HL-60 (cell line): ENCODE measurements at regions not wholly inside any gene's neighbourhood (a gene's known extent, or its start where the extent isn't known, plus 50 kb on each side); places are given as distances from the start of the nearest gene placed in this dataset.
A peak's percentile ranks its signal among the peaks of the same experiment; 100 is the strongest.

Source experiments
- DNase-seq, 2 experiments: peaks; one replicate each; pipeline ENCODE4 v3.0.0-alpha.2; 2010 to 2020; ENCODE audit warnings: low read depth in 1 of 2, low spot score in 1 of 2
- H3K27ac ChIP-seq: fragments of 250-450 bp; sonication (Bioruptor Pico); replicated peaks from 2 replicates; pipeline ENCODE4 v1.5.1; 2020; ENCODE audit warnings: mild to moderate bottlenecking, moderate library complexity
- H3K27me3 ChIP-seq: fragments of 250-450 bp; sonication (Bioruptor Pico); 2 replicates; pipeline ENCODE4 v1.5.1; 2021; ENCODE audit warnings: mild to moderate bottlenecking, moderate library complexity; ENCODE audit not compliant: insufficient read depth, poor library complexity, severe bottlenecking
- H3K4me3 ChIP-seq: replicated peaks from 2 replicates; pipeline ENCODE4 v1.5.1; 2011; ENCODE audit warnings: mild to moderate bottlenecking, control low read depth, low read length; ENCODE audit not compliant: insufficient read depth
- GABPA ChIP-seq: IDR thresholded peaks from 2 replicates; pipeline ENCODE4 v1.6.1; 2012; ENCODE audit warnings: low read depth
- POLR2AphosphoS5 ChIP-seq: IDR thresholded peaks from 2 replicates; pipeline ENCODE4 v1.6.1; 2012; ENCODE audit warnings: low read depth
- SPI1 ChIP-seq: IDR thresholded peaks from 2 replicates; pipeline ENCODE4 v1.6.1; 2012; ENCODE audit warnings: low read depth, mild to moderate bottlenecking, borderline replicate concordance
- TF ChIP-seq, protein P1 (sequence below): IDR thresholded peaks from one replicate; pipeline ENCODE4 v1.5.1; 2011; ENCODE audit warnings: low read length, control low read depth, inconsistent platforms; ENCODE audit not compliant: insufficient read depth
- TF ChIP-seq, protein P2 (sequence below): IDR thresholded peaks from 2 replicates; pipeline ENCODE4 v1.6.1; 2012; ENCODE audit warnings: low read depth; ENCODE audit not compliant: insufficient replicate concordance

DNA sequence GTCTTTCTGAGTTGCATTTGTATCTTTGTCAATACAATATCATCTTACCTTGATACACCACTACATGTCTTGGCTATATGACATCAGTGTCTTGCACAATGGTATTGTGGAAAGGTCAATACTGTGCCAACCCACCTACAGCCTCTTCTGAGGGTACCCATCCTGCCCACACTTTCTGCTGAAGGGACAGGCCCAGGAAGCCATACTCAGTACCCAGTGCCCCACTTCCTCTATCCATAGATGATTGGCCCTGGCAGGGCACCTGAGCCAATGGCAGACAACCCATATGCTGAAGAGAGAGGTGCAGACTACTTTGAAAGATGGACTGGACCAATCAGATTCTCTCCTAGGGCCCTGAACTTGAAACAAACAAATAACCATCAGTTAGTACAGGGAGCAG is 152.0 kb upstream of the ADO start:
- Histone ChIP-seq H3K27ac (no peak overlapping the region), H3K4me3 (no peak overlapping the region)
- no peak for DNase-seq

DNA sequence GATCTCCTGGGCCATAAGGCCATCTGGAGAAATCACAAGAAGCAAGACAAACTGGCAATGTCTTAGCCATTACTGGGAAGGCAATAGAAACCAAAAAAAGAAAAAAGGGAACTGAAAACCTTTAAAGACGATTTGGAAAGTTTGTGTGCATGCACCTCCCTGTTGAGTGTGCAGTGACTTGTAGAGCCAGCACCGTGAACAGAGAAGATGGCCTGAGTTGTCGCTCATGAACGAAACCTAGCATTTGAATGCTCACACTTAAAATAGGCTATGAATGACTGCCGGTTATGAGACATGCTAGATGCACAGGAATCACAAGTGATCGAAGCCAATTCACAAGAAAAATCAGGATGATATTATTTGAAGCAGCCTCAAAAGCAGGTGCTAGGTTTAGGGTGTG is 151.3 kb upstream of the ADO start:
- peak; percentile 78; the same call in 1 of the 2 replicates for TF ChIP-seq SPI1
- TF ChIP-seq, protein P1, sequence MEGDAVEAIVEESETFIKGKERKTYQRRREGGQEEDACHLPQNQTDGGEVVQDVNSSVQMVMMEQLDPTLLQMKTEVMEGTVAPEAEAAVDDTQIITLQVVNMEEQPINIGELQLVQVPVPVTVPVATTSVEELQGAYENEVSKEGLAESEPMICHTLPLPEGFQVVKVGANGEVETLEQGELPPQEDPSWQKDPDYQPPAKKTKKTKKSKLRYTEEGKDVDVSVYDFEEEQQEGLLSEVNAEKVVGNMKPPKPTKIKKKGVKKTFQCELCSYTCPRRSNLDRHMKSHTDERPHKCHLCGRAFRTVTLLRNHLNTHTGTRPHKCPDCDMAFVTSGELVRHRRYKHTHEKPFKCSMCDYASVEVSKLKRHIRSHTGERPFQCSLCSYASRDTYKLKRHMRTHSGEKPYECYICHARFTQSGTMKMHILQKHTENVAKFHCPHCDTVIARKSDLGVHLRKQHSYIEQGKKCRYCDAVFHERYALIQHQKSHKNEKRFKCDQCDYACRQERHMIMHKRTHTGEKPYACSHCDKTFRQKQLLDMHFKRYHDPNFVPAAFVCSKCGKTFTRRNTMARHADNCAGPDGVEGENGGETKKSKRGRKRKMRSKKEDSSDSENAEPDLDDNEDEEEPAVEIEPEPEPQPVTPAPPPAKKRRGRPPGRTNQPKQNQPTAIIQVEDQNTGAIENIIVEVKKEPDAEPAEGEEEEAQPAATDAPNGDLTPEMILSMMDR, result no peak
- no peak overlapping the region for H3K27ac ChIP-seq
- no peak overlapping the region for H3K4me3 ChIP-seq

More for the DNA sequence above, 152.0 kb upstream of the ADO start:
- no peak for TF ChIP-seq POLR2AphosphoS5
- TF ChIP-seq, protein P1, result no peak
- TF ChIP-seq, protein P2, sequence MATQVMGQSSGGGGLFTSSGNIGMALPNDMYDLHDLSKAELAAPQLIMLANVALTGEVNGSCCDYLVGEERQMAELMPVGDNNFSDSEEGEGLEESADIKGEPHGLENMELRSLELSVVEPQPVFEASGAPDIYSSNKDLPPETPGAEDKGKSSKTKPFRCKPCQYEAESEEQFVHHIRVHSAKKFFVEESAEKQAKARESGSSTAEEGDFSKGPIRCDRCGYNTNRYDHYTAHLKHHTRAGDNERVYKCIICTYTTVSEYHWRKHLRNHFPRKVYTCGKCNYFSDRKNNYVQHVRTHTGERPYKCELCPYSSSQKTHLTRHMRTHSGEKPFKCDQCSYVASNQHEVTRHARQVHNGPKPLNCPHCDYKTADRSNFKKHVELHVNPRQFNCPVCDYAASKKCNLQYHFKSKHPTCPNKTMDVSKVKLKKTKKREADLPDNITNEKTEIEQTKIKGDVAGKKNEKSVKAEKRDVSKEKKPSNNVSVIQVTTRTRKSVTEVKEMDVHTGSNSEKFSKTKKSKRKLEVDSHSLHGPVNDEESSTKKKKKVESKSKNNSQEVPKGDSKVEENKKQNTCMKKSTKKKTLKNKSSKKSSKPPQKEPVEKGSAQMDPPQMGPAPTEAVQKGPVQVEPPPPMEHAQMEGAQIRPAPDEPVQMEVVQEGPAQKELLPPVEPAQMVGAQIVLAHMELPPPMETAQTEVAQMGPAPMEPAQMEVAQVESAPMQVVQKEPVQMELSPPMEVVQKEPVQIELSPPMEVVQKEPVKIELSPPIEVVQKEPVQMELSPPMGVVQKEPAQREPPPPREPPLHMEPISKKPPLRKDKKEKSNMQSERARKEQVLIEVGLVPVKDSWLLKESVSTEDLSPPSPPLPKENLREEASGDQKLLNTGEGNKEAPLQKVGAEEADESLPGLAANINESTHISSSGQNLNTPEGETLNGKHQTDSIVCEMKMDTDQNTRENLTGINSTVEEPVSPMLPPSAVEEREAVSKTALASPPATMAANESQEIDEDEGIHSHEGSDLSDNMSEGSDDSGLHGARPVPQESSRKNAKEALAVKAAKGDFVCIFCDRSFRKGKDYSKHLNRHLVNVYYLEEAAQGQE, result no peak
- no peak for TF ChIP-seq SPI1
- no peak for TF ChIP-seq GABPA
- no peaks in the 10 kb centered on the region for H3K27me3 ChIP-seq

DNA sequence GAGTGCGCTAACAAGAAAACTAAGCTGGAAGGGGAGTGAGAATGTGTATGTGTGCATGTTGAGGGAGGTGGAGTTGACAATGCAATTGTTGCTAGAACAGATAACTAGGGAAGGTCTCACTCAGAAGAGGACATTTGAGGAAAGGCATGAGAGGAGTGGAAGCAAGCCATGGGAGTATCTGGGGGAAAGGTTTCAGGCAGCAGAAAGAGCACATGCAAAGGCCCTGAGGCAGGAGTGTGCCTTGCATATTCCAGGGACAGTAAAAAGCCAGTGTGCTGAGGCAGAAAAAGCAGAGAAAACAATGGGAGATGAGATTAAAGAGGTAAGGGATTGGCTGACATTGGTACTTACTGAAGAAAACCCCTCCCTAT is 149.6 kb upstream of the ADO start:
- Histone ChIP-seq H3K27ac (no peak overlapping the region), H3K4me3 (no peak overlapping the region), H3K27me3 (no peaks in the 10 kb centered on the region)
- no peak for DNase-seq
- TF ChIP-seq, protein P1, result no peak
- TF ChIP-seq, protein P2, result no peak
- TF ChIP-seq SPI1, result no peak
- TF ChIP-seq POLR2AphosphoS5, result no peak
- TF ChIP-seq GABPA, result no peak

More for the DNA sequence above, 151.3 kb upstream of the ADO start:
- no peaks in the 10 kb centered on the region for H3K27me3 ChIP-seq
- DNase-seq, result no peak

DNA sequence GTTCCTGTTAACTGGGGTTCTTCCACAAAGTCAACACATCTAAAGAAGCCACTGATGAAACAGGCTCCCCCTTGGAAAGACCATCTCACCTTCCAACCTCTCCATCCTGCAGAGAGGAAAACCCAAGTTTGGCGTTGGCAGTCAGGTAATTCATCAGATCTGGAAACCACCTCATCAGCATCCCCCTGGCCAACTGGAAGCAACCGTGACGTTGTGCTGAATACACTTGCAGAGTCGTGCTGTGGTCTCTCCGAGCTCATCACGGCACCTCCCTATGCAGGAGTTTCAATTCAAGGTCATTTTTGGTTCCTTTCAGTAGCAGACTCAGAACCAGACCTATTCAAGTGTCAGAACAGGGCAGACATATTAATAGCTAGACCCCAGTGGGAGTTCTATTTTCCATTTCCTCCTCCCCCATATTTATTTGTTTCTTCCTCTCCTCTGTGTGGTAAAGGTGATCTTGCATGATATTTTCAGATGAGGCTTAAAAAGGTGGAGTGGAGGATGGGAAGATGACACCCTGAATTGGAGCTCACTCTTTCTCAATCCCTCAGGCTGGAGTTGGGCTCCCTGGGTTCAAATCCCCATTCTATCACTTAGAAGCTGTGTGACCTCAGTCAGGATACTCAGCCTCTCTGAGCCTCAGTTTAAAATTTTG is 149.1 kb upstream of the ADO start:
- Histone ChIP-seq H3K27ac (no peak overlapping the region), H3K27me3 (no peaks in the 10 kb centered on the region), H3K4me3 (no peak overlapping the region)
- TF ChIP-seq, protein P2, result no peak
- TF ChIP-seq, protein P1, result no peak
- TF ChIP-seq SPI1 (no peak), GABPA (no peak), POLR2AphosphoS5 (no peak)
- no peak for DNase-seq
